Liver (tissue), 8 donors: ENCODE measurements at regions not wholly inside any gene's neighbourhood (a gene's known extent, or its start where the extent isn't known, plus 50 kb on each side); places are given as distances from the start of the nearest gene placed in this dataset.

Source experiments
- DNase-seq: peaks from one replicate; pipeline ENCODE4 v3.0.0-alpha.2; 2017; ENCODE audit warnings: low spot score
- H3K27ac ChIP-seq, 2 donors: one replicate each; pipeline ENCODE4 v1.7.0; 2013; ENCODE audit warnings: inconsistent platforms in 2 of 2, low read length in 2 of 2, control low read depth in 1 of 2, low read depth in 1 of 2, mild to moderate bottlenecking in 1 of 2
- H3K27me3 ChIP-seq, 4 donors: one replicate each; pipeline versions ENCODE4 v1.6.1 to v1.7.0; 2013; ENCODE audit warnings: low read length in 3 of 4, inconsistent platforms in 1 of 4, mild to moderate bottlenecking in 1 of 4, moderate library complexity in 1 of 4; ENCODE audit not compliant: control insufficient read depth in 4 of 4, insufficient read depth in 4 of 4
- H3K36me3 ChIP-seq, 4 donors: one replicate each; pipeline versions ENCODE4 v1.6.1 to v1.7.0; 2013; ENCODE audit warnings: low read length in 3 of 4, mild to moderate bottlenecking in 3 of 4, low read depth in 1 of 4, moderate library complexity in 1 of 4; ENCODE audit not compliant: control insufficient read depth in 4 of 4, insufficient read depth in 3 of 4
- H3K4me1 ChIP-seq, 4 donors: one replicate each; pipeline versions ENCODE4 v1.6.1 to v1.7.0; 2013; ENCODE audit warnings: low read length in 3 of 4, mild to moderate bottlenecking in 3 of 4, moderate library complexity in 1 of 4; ENCODE audit not compliant: control insufficient read depth in 4 of 4, insufficient read depth in 4 of 4
- H3K4me3 ChIP-seq, 3 donors: one replicate each; pipeline versions ENCODE4 v1.6.1 to v1.7.0; 2013; ENCODE audit warnings: low read length in 3 of 3, control low read depth in 1 of 3, low read depth in 1 of 3, mild to moderate bottlenecking in 1 of 3
- H3K9ac ChIP-seq, 2 donors: one replicate each; pipeline ENCODE4 v1.7.0; 2013; ENCODE audit warnings: low read length in 2 of 2, mild to moderate bottlenecking in 2 of 2, moderate library complexity in 2 of 2, control low read depth in 1 of 2, low read depth in 1 of 2
- H3K9me3 ChIP-seq, 4 donors: one replicate each; pipeline versions ENCODE4 v1.6.1 to v1.7.0; 2013; ENCODE audit warnings: low read length in 3 of 4; ENCODE audit not compliant: control insufficient read depth in 4 of 4
- EGR1 ChIP-seq, 2 donors: IDR thresholded peaks; 2 replicates each; pipeline ENCODE4 v1.6.1; 2016 to 2018; ENCODE audit warnings: antibody characterized with exemption in 2 of 2, low read depth in 2 of 2
- FOXA1 ChIP-seq: IDR thresholded peaks from 2 replicates; pipeline ENCODE4 v1.6.1; 2016; ENCODE audit warnings: antibody characterized with exemption
- FOXA2 ChIP-seq: IDR thresholded peaks from 2 replicates; pipeline ENCODE4 v1.6.1; 2016; ENCODE audit warnings: antibody characterized with exemption
- GABPA ChIP-seq, 2 donors: IDR thresholded peaks in 1 of 2; conservative IDR thresholded peaks in 1 of 2; 2 replicates each; pipeline ENCODE4 v1.6.1; 2016; ENCODE audit warnings: antibody characterized with exemption in 2 of 2, mild to moderate bottlenecking in 1 of 2, moderate library complexity in 1 of 2
- HNF4A ChIP-seq, 2 donors: conservative IDR thresholded peaks; 2 replicates each; pipeline ENCODE4 v1.6.1; 2016; ENCODE audit warnings: antibody characterized with exemption in 2 of 2, mild to moderate bottlenecking in 2 of 2
- HNF4G ChIP-seq: IDR thresholded peaks from 2 replicates; pipeline ENCODE4 v1.6.1; 2016; ENCODE audit warnings: antibody characterized with exemption
- JUND ChIP-seq, 2 donors: IDR thresholded peaks; 2 replicates each; pipeline ENCODE4 v1.6.1; 2016; ENCODE audit warnings: antibody characterized with exemption in 2 of 2
- MAX ChIP-seq: IDR thresholded peaks from 2 replicates; pipeline ENCODE4 v1.6.1; 2016; ENCODE audit warnings: antibody characterized with exemption
- NR2F2 ChIP-seq: IDR thresholded peaks from 2 replicates; pipeline ENCODE4 v1.6.1; 2016; ENCODE audit warnings: antibody characterized with exemption
- RAD21 ChIP-seq, 2 donors: IDR thresholded peaks; 2 replicates each; pipeline ENCODE4 v1.6.1; 2016; ENCODE audit warnings: antibody characterized with exemption in 2 of 2, mild to moderate bottlenecking in 2 of 2
- REST ChIP-seq: IDR thresholded peaks from 2 replicates; pipeline ENCODE4 v1.6.1; 2016; ENCODE audit warnings: antibody characterized with exemption, mild to moderate bottlenecking
- RXRA ChIP-seq, 2 donors: IDR thresholded peaks; 2 replicates each; pipeline ENCODE4 v1.6.1; 2017 to 2018; ENCODE audit warnings: antibody characterized with exemption in 2 of 2, mild to moderate bottlenecking in 1 of 2
- SP1 ChIP-seq: IDR thresholded peaks from 2 replicates; pipeline ENCODE4 v1.6.1; 2018; ENCODE audit warnings: antibody characterized with exemption, mild to moderate bottlenecking
- TAF1 ChIP-seq: conservative IDR thresholded peaks from 2 replicates; pipeline ENCODE4 v1.6.1; 2016; ENCODE audit warnings: antibody characterized with exemption, mild to moderate bottlenecking
- YY1 ChIP-seq: IDR thresholded peaks from 2 replicates; pipeline ENCODE4 v1.6.1; 2016; ENCODE audit warnings: antibody characterized with exemption, mild to moderate bottlenecking
- WGBS: extraction: QIAGEN DNeasy Blood & Tissue Kit; methylation state at CpG from one replicate; pipeline ENCODE4 v1.1.7; 2013; 5-methylcytosine and 5-hydroxymethylcytosine counted together
- TF ChIP-seq, protein P1 (sequence below): IDR thresholded peaks from 2 replicates; pipeline ENCODE4 v1.6.1; 2016; ENCODE audit warnings: antibody characterized with exemption
- TF ChIP-seq, protein P2 (sequence below): IDR thresholded peaks from 2 replicates; pipeline ENCODE4 v1.6.1; 2016; ENCODE audit warnings: antibody characterized with exemption
- TF ChIP-seq, protein P3 (sequence below): fragments of 150-350 bp; IDR thresholded peaks from 2 replicates; pipeline ENCODE4 v1.5.1; 2017; ENCODE audit warnings: improper control_type of control experiment, low read depth, low read length; ENCODE audit not compliant: missing input control
- donor health status: healthy.
- donor health status: healthy.
- donor health status: healthy.
- donor health status: healthy.
- donor health status: healthy.

GRCh38 chrX:9117851-9118250 is 83.9 kb upstream of the FAM9B start (continued):
- no peak for TF ChIP-seq REST
- TF ChIP-seq, protein P1, sequence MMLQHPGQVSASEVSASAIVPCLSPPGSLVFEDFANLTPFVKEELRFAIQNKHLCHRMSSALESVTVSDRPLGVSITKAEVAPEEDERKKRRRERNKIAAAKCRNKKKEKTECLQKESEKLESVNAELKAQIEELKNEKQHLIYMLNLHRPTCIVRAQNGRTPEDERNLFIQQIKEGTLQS, result no peak
- no peak for TF ChIP-seq HNF4A (conservative IDR thresholded peaks at IDR 0.05)

DNA sequence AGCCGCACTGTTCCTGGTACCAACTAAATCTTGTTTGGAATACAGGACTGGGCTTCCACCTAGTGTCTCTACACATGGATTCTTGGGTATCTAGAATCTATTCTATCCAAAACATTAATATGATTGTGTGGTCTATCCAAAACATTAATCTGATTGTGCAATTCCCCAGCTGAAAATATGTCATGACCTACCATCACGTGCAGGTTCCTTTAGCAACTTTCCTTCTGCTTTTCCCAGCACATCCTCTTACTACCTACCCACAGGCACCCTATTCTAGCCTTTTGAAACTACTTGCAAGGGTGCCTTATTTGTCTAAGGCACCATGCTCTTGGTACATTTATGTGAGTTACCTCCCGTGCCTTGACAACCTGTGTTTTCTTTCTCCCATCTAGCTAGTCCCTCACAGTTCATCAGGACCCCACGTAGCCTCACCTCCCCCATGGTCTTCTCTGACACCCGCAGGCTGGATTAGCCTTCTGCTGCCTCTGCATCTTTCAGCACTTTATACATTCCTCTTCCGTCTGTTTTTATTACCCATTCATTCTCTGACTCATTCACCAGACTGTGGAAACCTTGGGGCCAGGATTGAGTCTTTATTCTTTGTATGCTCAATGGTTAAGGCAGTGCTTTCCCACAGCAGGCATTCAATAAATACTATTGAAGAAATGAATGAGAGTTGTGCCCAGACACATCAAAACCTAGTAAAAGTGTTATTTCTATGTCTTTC is 88.8 kb upstream of the FAM9B start:
- no peak overlapping the region for H3K9ac ChIP-seq
- no peak for TF ChIP-seq RXRA (IDR thresholded peaks at IDR 0.05)
- TF ChIP-seq, protein P1, result no peak
- no peak for TF ChIP-seq SP1
- no peak for TF ChIP-seq HNF4A (conservative IDR thresholded peaks at IDR 0.05)
- no peak for TF ChIP-seq JUND (IDR thresholded peaks at IDR 0.05)
- no peak for TF ChIP-seq HNF4G
- no peak for TF ChIP-seq MAX
- TF ChIP-seq YY1, result no peak
- TF ChIP-seq, protein P2, sequence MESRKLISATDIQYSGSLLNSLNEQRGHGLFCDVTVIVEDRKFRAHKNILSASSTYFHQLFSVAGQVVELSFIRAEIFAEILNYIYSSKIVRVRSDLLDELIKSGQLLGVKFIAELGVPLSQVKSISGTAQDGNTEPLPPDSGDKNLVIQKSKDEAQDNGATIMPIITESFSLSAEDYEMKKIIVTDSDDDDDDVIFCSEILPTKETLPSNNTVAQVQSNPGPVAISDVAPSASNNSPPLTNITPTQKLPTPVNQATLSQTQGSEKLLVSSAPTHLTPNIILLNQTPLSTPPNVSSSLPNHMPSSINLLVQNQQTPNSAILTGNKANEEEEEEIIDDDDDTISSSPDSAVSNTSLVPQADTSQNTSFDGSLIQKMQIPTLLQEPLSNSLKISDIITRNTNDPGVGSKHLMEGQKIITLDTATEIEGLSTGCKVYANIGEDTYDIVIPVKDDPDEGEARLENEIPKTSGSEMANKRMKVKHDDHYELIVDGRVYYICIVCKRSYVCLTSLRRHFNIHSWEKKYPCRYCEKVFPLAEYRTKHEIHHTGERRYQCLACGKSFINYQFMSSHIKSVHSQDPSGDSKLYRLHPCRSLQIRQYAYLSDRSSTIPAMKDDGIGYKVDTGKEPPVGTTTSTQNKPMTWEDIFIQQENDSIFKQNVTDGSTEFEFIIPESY, result no peak
- TF ChIP-seq, protein P3, sequence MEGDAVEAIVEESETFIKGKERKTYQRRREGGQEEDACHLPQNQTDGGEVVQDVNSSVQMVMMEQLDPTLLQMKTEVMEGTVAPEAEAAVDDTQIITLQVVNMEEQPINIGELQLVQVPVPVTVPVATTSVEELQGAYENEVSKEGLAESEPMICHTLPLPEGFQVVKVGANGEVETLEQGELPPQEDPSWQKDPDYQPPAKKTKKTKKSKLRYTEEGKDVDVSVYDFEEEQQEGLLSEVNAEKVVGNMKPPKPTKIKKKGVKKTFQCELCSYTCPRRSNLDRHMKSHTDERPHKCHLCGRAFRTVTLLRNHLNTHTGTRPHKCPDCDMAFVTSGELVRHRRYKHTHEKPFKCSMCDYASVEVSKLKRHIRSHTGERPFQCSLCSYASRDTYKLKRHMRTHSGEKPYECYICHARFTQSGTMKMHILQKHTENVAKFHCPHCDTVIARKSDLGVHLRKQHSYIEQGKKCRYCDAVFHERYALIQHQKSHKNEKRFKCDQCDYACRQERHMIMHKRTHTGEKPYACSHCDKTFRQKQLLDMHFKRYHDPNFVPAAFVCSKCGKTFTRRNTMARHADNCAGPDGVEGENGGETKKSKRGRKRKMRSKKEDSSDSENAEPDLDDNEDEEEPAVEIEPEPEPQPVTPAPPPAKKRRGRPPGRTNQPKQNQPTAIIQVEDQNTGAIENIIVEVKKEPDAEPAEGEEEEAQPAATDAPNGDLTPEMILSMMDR, result no peak
- TF ChIP-seq GABPA (IDR thresholded peaks at IDR 0.05 in 1 of 2, conservative IDR thresholded peaks at IDR 0.05 in 1 of 2), result no peak
- no peak for TF ChIP-seq REST
- no peak for TF ChIP-seq NR2F2
- TF ChIP-seq EGR1 (IDR thresholded peaks at IDR 0.05; ENCODE audit: low read depth in 2 of 2), result no peak
- no peak for TF ChIP-seq TAF1
- no peak for TF ChIP-seq FOXA1
- no peak for TF ChIP-seq RAD21 (IDR thresholded peaks at IDR 0.05)
- no peak for TF ChIP-seq FOXA2
- no peaks in the 10 kb centered on the region for H3K4me1 ChIP-seq
- no peak overlapping the region for H3K4me3 ChIP-seq
- no peak overlapping the region for H3K27ac ChIP-seq
- 92% methylated on average over 6 of the region's 6 CpGs for WGBS
- no peaks in the 10 kb centered on the region for H3K36me3 ChIP-seq
- no peaks in the 10 kb centered on the region for H3K27me3 ChIP-seq
- no peaks in the 10 kb centered on the region for H3K9me3 ChIP-seq
- DNase-seq, result no peak
